Cardiac fibroblast (primary cell): ENCODE measurements at regions not wholly inside any gene's neighbourhood (a gene's known extent, or its start where the extent isn't known, plus 50 kb on each side); places are given as distances from the start of the nearest gene placed in this dataset.

Experiments used
- DNase-seq, 2 donors: peaks; one replicate each; pipeline versions ENCODE4 v3.0.0 to v3.0.0-alpha.2; 2010; ENCODE audit warnings: low read depth in 2 of 2
- H3K4me3 ChIP-seq, 2 donors: replicated peaks in 1 of 2; 1 replicate in 1 of 2; 2 replicates in 1 of 2; pipeline ENCODE4 v1.5.1; 2011; ENCODE audit warnings: low read depth in 2 of 2, low read length in 2 of 2, mild to moderate bottlenecking in 2 of 2, moderate library complexity in 1 of 2
- CTCF ChIP-seq: IDR thresholded peaks from one replicate; pipeline ENCODE4 v1.5.1; 2011; ENCODE audit warnings: low read depth, mild to moderate bottlenecking, low read length, inconsistent platforms

GRCh38 chr11:127225619-127226018 is 225.0 kb upstream of the KIRREL3 start:
- no peak for DNase-seq
- no peak overlapping the region for H3K4me3 ChIP-seq
- TF ChIP-seq CTCF = no peak

GRCh38 chr11:127224276-127224675 is 223.7 kb upstream of the KIRREL3 start:
- no peak for DNase-seq
- TF ChIP-seq CTCF = no peak
- no peak overlapping the region for H3K4me3 ChIP-seq

DNA sequence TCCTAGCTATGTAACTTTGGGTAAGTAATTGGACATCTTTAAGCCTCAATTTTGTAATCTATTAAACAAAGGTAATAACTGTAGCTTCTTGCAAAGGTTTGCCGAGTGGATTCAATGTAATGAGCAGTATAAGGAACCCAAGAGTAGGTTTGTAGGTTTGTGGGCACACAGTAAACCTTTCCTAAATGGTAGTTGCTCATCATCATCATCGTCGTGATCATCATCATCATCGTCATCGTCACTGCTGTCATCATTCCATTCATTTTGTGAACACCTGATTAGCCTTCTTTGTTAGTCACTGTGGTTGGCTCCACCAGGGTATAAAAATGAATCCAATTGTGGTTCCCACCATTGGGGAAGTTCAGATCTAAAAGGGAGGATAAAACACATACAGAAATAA is 223.1 kb upstream of the KIRREL3 start:
- no peak for TF ChIP-seq CTCF
- DNase-seq = no peak
- H3K4me3 ChIP-seq = no peak overlapping the region

DNA sequence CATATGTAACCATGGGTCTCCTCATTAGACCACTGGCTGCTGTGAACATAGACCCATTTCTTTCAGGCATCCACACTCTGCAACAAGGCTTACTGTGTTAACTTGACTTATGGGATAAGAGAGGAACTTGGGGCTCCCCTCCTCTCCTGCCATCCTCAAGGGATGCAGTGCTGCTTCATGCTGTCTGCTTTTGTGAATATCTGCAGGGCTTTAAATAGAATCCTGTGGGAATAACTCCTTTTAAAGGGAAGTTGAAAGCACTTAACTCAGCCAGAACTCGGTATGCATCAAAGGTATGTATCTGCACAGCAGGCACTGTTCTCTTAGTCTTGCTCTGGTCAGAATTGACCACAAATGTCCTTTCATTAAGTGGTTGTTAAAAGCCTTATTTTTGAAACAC is 222.5 kb upstream of the KIRREL3 start:
- no peak for DNase-seq

DNA sequence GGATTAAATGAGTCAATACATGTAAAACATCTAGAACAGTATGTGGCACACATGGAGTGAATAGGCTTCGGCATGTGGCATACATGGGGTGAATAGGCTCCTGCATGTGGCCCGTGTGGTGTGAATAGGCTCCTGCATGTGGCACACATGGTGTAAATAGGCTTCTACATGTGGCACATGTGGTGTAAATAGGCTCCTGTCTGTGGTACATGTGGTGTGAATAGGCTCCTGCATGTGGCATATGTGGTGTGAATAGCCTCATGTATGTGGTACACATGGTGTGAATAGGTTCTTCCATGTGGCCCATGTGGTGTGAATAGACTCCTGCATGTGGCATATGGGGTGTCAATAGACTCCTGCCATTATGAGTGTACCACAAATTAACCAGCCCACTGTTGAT is 219.1 kb upstream of the KIRREL3 start:
- no peak overlapping the region for H3K4me3 ChIP-seq
- no peak for DNase-seq
- no peak for TF ChIP-seq CTCF

More for the DNA sequence above, 222.5 kb upstream of the KIRREL3 start:
- H3K4me3 ChIP-seq = no peak overlapping the region
- no peak for TF ChIP-seq CTCF

- DNase-seq = peak in 1 of 2 donors; percentile 0
- no peak for TF ChIP-seq CTCF
- no peak overlapping the region for H3K4me3 ChIP-seq
These were observed 217.7 kb upstream of the KIRREL3 start for GRCh38 chr11:127218275-127218608.

GRCh38 chr11:127217452-127218274 is 217.1 kb upstream of the KIRREL3 start:
- TF ChIP-seq CTCF = no peak
- no peak for DNase-seq
- H3K4me3 ChIP-seq = no peak overlapping the region
